Embryonic facial prominence (tissue), 1 donor: ENCODE measurements at regions not wholly inside any gene's neighbourhood (a gene's known extent, or its start where the extent isn't known, plus 50 kb on each side); places are given as distances from the start of the nearest gene placed in this dataset.
"Not testable (repeated sequence)": the region's sequence is repeated elsewhere in the genome, so short reads cannot be mapped to it uniquely, and the experiment has no call there.

Experiments used
- DNase-seq: peaks from one replicate; pipeline ENCODE4 v3.0.0-alpha.2; 2016; ENCODE audit errors: extremely low spot score

- no peak for DNase-seq
Measured at GRCh38 chr2:58730764-58731487, 489.8 kb upstream of the FANCL start.

- no peak for DNase-seq
Measured at GRCh38 chr2:58727981-58728656, 487.0 kb upstream of the FANCL start.

GRCh38 chr2:58721912-58722591 is 480.9 kb upstream of the FANCL start:
- DNase-seq, result no peak

DNA sequence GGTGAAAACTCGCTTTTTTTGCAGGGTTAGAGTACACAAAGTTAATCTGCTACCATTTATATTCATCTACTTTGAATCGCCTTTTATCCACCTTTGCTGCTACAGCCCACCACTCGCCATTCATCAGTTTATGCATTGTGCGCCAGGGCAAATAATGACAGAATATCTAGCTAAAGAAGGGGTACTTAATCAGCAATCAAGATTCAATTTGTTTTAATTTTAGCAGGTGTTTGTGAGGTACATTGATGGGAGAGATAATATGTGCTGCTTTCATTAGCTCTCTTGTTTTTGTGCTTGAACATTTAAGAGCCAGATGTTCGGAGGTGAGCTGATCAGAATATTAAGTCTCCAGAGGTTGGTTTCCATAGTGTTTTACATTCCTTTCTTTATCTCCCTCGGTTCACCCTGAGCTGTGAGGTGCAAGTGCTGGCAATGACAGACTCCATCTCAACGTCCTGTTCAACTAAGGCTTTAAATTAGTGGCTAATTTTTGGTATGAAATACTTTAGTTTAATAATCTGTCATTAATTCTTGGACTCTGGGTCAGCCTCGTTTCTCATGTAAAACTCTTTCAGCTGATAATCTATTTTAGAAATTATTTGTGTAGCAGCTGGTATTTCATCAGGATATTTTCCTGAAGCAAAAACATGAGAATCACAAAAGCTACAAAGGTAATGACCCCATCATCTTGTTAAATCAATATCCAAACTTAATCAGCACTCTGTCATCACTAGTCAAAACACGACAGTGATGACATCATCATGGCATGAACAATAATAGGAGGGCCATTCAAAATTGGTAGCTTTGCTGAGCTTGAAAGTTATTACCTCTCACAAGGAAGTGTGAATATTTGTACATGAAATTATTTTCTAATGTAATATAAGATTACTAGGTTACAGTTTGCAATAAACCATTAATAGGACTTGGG is 479.9 kb upstream of the FANCL start:
- DNase-seq, result no peak

DNA sequence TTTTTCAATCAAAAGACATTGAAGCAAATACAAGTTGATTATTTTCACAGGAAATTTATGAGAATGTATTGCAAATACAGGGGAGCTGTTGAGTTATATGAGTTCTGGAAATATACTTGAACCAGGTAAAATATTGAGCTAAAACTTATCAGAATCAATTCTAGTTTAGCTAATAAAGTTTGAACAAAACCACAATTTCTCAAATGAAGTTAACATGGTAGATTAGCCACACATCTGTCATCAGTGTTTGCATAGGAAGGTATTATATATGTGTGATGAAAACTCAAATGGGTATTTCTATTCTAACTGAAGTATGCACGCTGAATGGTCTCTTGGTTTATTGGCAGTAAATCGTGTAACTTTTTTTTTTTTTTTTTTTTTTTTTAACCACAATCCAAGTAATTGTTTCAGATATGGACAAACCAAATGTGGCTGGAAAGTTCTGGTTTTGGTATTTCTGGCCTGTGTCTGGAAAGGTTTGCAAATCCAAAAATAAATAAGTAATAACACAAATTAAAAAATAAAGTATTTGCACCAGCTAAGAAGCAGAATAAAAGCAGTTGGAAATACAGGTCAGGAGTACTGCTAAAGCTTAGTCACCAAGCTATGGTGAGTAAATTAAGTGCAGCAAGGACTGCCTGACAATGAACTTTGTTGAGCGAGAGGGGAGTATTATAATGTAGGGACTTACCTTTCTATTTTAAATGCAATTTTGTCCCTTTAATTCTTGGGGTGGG is 479.1 kb upstream of the FANCL start:
- no peak for DNase-seq

DNA sequence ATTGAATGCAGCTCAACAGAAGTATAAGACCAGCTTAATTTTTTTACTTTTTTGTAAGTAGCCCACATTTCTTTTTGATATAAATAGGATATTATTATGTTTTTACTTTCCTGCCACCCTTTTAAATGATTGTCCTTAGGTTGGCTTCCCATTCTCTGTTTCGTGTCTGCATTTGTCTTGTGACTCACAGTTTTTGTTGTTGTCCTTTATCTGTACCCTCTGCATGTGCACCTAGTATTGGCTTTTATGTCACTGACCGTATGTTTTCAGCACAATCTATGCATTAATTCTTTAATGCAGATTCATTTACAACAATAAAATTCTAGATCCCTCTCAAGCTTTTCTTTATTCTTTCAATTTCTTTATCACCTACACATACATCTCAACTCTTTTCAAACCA is 474.2 kb upstream of the FANCL start:
- DNase-seq, result no peak

DNA sequence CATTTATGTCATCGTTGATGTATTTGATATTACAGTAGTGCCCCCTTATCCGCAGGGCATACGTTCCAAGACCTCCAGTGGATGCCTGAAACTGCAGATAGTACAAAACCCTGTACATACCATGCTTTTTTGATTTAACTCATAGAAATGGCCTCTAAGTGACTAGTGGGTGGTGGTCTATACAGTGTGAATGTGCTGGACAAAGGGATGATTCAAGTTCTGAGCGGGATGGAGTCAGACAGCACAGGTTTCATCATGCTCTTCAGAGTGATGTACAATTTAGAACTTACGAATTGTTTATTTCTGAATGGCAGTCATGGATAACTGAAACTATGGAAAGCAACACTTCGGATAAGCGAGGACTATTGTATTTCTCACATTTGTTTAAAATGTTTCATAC is 473.1 kb upstream of the FANCL start:
- no peak for DNase-seq

DNA sequence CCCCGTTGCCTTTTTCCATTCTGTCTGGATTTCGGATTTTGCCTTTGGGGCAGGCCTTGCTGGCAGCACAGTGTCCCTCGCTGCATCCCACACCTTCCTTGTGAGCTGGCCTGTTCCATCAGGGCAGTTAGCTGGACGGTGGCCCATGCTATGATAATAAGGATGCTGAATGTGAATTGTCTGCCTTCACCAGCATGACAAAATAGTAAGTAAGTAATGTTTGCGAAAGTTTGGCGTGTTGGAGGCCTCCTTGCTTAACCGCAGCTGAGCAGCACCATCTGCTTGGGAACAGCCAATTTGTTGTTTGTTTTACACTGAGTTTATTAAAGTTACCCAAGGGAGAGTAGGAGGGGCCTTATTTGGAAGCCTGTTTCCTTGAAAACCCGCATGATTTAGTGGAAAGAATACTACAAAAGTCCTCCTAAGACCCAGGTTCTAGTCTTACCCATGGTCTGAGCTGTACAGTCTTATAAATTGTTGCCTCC is 469.7 kb upstream of the FANCL start:
- no peak for DNase-seq

DNA sequence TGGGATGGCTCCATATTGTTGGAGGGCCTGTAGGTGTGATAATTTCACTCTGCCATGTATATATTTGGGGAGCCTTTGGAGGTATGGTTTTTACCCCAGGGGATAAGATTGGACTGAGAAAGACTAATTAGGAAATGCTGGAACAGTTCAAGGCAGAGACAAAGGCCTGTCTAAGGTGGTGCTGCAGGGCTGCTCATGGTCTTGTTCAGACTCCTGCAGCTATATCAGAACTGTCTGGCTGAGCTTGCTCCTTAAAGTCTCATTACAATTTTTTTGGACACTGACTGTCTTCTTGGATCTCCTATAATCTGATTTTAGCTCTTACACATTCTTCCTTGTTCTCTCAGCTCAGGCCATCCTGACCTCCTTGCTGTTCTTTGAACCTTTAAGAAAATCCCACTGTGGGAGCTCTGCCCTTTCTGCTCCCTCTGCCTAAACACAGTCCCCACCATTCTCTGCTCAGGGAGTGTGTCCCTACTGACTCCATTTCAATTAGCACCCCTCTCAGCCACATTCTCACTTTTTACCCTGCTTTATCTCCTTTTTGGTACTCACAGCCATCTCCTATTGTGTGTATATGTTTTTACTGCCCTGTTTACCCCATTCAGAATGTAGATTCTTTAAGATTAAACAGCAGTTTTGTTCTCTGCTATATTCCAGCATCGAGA is 468.7 kb upstream of the FANCL start:
- no peak for DNase-seq

GRCh38 chr2:58709274-58709673 is 468.1 kb upstream of the FANCL start:
- no peak for DNase-seq

DNA sequence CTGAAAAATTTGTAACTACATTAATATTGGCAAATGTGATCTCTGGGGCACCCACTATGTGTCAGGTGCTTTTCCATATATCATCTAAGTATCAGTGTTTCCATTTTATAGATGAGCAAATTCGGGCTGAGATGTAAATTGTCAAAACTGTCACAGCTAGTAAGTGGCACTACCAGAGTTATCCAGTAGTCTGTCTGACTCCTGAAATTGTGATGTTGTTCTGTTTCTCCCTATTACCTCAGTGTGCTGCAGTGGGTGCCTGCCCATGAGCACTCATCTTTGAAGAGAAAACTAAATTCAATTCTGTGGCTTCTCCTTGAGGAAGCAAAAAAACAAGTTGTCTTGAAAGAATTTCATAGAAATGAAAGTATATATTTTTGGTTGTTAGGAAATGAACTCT is 467.4 kb upstream of the FANCL start:
- no peak for DNase-seq

DNA sequence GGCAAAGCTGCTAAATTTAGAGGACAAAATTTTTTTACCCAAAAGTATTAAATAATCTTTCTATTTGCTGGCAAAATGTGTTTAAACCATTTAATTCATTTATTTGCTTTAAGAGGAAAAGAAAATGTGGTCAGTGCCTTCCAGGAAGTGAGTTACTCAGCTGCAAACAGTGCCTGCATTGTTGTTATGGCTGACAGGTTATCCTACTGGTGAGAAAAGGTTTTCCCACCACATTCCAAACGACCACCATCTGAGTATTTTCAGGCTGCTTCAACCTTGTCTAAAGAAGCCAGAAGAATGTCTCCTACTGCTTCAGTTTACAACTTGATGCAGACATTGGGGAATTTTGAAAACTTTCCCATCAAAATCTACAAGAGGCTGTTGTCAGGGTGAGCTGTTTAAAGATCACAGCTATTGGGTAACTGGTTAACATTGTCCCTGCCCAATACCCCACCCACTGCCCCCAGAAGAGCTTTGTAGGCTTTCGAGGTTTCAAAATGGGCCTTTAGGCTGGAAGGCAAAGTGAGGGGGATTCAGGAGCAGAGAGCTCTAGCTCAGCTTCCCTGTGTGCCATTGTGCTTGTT is 461.3 kb upstream of the FANCL start:
- DNase-seq, result no peak

GRCh38 chr2:58701688-58702301 is 460.7 kb upstream of the FANCL start:
- no peak for DNase-seq

- no peak for DNase-seq
Measured at GRCh38 chr2:58700591-58700990, 459.5 kb upstream of the FANCL start.

- no peak for DNase-seq
Measured at GRCh38 chr2:58699411-58699810, 458.3 kb upstream of the FANCL start.

- no peak for DNase-seq
Measured at GRCh38 chr2:58698620-58699019, 457.5 kb upstream of the FANCL start.

DNA sequence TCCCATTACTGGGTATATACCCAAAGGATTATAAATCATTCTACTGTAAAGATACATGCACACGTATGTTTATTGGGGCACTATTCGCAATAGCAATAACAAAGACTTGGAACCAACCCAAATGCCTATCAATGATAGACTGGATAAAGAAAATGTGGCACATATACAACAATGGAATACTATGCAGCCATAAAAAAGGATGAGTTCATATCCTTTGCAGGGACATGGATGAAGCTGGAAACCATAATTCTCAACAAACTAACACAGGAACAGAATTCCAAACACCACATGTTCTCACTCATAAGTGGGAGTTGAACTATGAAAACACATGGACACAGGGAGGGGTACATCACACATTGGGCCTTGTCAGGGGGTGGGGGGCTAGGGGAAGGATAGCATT is 453.0 kb upstream of the FANCL start:
- DNase-seq, result not testable (repeated sequence)

DNA sequence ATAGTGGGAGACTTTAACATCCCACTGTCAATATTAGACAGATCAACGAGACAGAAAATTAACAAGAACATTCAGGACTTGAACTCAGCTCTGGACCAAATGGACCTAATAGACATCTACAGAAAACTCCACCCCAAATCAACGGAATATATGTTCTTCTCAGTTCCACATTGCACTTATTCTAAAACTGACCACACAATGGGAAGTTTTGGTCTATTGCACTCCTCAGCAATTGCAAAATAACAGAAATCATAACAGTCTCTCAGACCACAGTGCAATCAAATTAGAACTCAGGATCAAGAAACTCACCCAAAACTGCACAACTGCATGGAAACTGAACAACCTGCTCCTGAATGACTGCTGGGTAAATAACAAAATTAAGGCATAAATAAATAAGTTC is 449.9 kb upstream of the FANCL start:
- DNase-seq, result not testable (repeated sequence)

DNA sequence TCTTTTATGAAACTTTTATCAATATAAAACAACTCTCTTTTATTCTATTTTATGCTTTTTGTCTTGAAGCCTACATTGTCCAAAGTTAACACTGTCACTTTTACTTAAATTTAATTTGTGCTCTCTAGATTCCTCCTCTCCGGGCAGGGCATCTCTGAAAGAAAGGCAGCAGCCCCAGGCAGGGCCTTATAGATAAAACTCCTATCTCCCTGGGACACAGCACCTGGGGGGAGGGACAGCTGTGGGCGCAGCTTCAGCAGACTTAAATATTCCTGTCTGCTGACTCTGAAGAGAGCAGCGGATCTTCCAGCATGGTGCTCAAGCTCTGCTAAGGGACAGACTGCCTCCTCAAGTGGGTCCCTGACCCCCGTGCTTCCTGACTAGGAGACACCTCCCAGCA is 447.7 kb upstream of the FANCL start:
- no peak for DNase-seq

DNA sequence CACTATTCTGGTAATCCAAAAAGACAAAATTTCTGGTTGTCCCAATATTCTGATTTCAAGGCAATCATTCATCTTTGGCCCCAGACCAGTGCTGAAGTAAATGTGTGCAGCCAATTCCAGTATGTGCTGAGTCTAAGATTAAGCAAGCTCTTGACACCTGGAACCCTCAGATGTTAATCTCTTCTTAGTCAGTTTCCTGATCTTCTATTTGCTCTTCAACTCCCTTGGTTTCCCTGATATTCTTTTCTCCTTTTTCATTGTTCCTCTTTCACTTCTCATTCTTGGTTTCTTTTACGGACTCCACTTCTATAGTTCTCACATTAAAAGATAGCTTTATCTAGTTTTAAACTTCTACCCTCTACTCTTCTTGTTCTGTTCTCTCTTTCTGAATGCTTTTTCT is 445.7 kb upstream of the FANCL start:
- DNase-seq, result no peak
